BLaER1 treated with 17β-estradiol and CSF1 and Interleukin-3, amounts not matched to agents 10 nM and 100 nM (cell line): ENCODE measurements at regions not wholly inside any gene's neighbourhood (a gene's known extent, or its start where the extent isn't known, plus 50 kb on each side); places are given as distances from the start of the nearest gene placed in this dataset.
"Not testable (repeated sequence)": the region's sequence is repeated elsewhere in the genome, so short reads cannot be mapped to it uniquely, and the experiment has no call there.

Source experiments
- H3K27ac ChIP-seq, 11 experiments: shearing (Covaris generic); formaldehyde crosslinking; 2 replicates each; pipeline ENCODE4 v1.8.1; 2022
- H3K27me3 ChIP-seq, 11 experiments: shearing (Covaris generic); formaldehyde crosslinking; 2 replicates each; pipeline ENCODE4 v1.8.1; 2022
- H3K36me3 ChIP-seq, 11 experiments: shearing (Covaris generic); formaldehyde crosslinking; 2 replicates each; pipeline ENCODE4 v1.8.1; 2022
- H3K4me1 ChIP-seq, 10 experiments: shearing (Covaris generic); formaldehyde crosslinking; 2 replicates each; pipeline ENCODE4 v1.8.1; 2022
- H3K4me2 ChIP-seq, 11 experiments: shearing (Covaris generic); formaldehyde crosslinking; 2 replicates each; pipeline ENCODE4 v1.8.1; 2022
- H3K4me3 ChIP-seq, 10 experiments: shearing (Covaris generic); formaldehyde crosslinking; 2 replicates each; pipeline ENCODE4 v1.8.1; 2022
- H3K9ac ChIP-seq, 11 experiments: shearing (Covaris generic); formaldehyde crosslinking; 2 replicates each; pipeline ENCODE4 v1.8.1; 2022
- H3K9me3 ChIP-seq, 11 experiments: shearing (Covaris generic); formaldehyde crosslinking; replicated peaks in 1 of 11; 2 replicates each; pipeline ENCODE4 v1.8.1; 2022
- H4K20me1 ChIP-seq, 11 experiments: shearing (Covaris generic); formaldehyde crosslinking; 2 replicates each; pipeline ENCODE4 v1.8.1; 2022
- Cebpa-rat ChIP-seq, 11 experiments: shearing (Covaris generic); IDR thresholded peaks; 2 replicates each; pipeline ENCODE4 v1.8.1; 2022

GRCh38 chr4:119977076-119977940 lies 89.3 kb downstream of the MAD2L1 start:
- H3K4me2 ChIP-seq = no peak overlapping the region
- no peaks in the 10 kb centered on the region for H4K20me1 ChIP-seq
- no peak overlapping the region for H3K4me3 ChIP-seq
- no peaks in the 10 kb centered on the region for H3K9me3 ChIP-seq
- no peaks in the 10 kb centered on the region for H3K27me3 ChIP-seq
- no peaks in the 10 kb centered on the region for H3K36me3 ChIP-seq
- H3K27ac ChIP-seq = no peak overlapping the region
- H3K9ac ChIP-seq = no peak overlapping the region
- no peaks in the 10 kb centered on the region for H3K4me1 ChIP-seq
- TF ChIP-seq Cebpa-rat (IDR thresholded peaks at IDR 0.05) = no peak

- Histone ChIP-seq H3K4me2 (no peak overlapping the region), H4K20me1 (no peaks in the 10 kb centered on the region), H3K4me3 (no peak overlapping the region), H3K9ac (no peak overlapping the region), H3K9me3 (no peaks in the 10 kb centered on the region), H3K4me1 (no peaks in the 10 kb centered on the region), H3K36me3 (no peaks in the 10 kb centered on the region), H3K27me3 (no peaks in the 10 kb centered on the region), H3K27ac (no peak overlapping the region)
- TF ChIP-seq Cebpa-rat (IDR thresholded peaks at IDR 0.05) = no peak
These were observed 95.1 kb downstream of the MAD2L1 start for GRCh38 chr4:119971431-119972084.

GRCh38 chr4:119962631-119963030 lies 104.0 kb downstream of the MAD2L1 start:
- no peak overlapping the region for H3K27ac ChIP-seq
- no peaks in the 10 kb centered on the region for H3K36me3 ChIP-seq
- H3K27me3 ChIP-seq = no peaks in the 10 kb centered on the region
- H3K9me3 ChIP-seq = no peaks in the 10 kb centered on the region
- peaks cover 0 to 4% (median 0%) of the 10 kb centered on the region in 10 experiments; a peak in 1 of 20 replicates for H3K4me1 ChIP-seq
- no peaks in the 10 kb centered on the region for H4K20me1 ChIP-seq
- no peak overlapping the region for H3K9ac ChIP-seq
- H3K4me3 ChIP-seq = no peak overlapping the region
- H3K4me2 ChIP-seq = no peak overlapping the region
- TF ChIP-seq Cebpa-rat (IDR thresholded peaks at IDR 0.05) = no peak

- Histone ChIP-seq H3K9me3 (peaks cover 0 to 8% (median 0%) of the 10 kb centered on the region in 11 experiments; a peak in 2 of 22 replicates), H3K27me3 (no peaks in the 10 kb centered on the region), H3K4me1 (peaks cover 0 to 4% (median 0%) of the 10 kb centered on the region in 10 experiments; a peak in 1 of 20 replicates), H3K36me3 (no peaks in the 10 kb centered on the region), H3K4me2 (no peak overlapping the region), H4K20me1 (no peaks in the 10 kb centered on the region), H3K27ac (no peak overlapping the region), H3K4me3 (no peak overlapping the region), H3K9ac (no peak overlapping the region)
- TF ChIP-seq Cebpa-rat (IDR thresholded peaks at IDR 0.05) = no peak
These were observed 107.7 kb downstream of the MAD2L1 start for GRCh38 chr4:119958983-119959382.

GRCh38 chr4:119955256-119955655 lies 111.4 kb downstream of the MAD2L1 start:
- Histone ChIP-seq H3K36me3 (no peaks in the 10 kb centered on the region), H4K20me1 (no peaks in the 10 kb centered on the region), H3K27ac (no peak overlapping the region), H3K4me1 (no peaks in the 10 kb centered on the region), H3K9me3 (peaks cover 0 to 8% (median 0%) of the 10 kb centered on the region in 11 experiments; a peak in 2 of 22 replicates), H3K4me3 (no peak overlapping the region), H3K4me2 (no peak overlapping the region), H3K27me3 (no peaks in the 10 kb centered on the region), H3K9ac (no peak overlapping the region)
- TF ChIP-seq Cebpa-rat (IDR thresholded peaks at IDR 0.05) = no peak

- not testable (repeated sequence) for H3K27ac ChIP-seq, H4K20me1 ChIP-seq, H3K4me1 ChIP-seq, H3K27me3 ChIP-seq, H3K36me3 ChIP-seq, H3K4me2 ChIP-seq, H3K4me3 ChIP-seq, H3K9ac ChIP-seq, H3K9me3 ChIP-seq
These were observed 112.2 kb downstream of the MAD2L1 start for GRCh38 chr4:119954487-119954886.

GRCh38 chr4:119946359-119946758 lies 120.3 kb downstream of the MAD2L1 start:
- H3K27me3 ChIP-seq = no peaks in the 10 kb centered on the region
- no peaks in the 10 kb centered on the region for H3K36me3 ChIP-seq
- no peak overlapping the region for H3K4me2 ChIP-seq
- H3K4me1 ChIP-seq = no peaks in the 10 kb centered on the region
- H3K9ac ChIP-seq = no peak overlapping the region
- H3K9me3 ChIP-seq = no peaks in the 10 kb centered on the region
- no peak overlapping the region for H3K27ac ChIP-seq
- H3K4me3 ChIP-seq = no peak overlapping the region
- no peaks in the 10 kb centered on the region for H4K20me1 ChIP-seq
- no peak for TF ChIP-seq Cebpa-rat (IDR thresholded peaks at IDR 0.05)

GRCh38 chr4:119942806-119943205 lies 123.8 kb downstream of the MAD2L1 start:
- H3K4me1 ChIP-seq = no peaks in the 10 kb centered on the region
- no peaks in the 10 kb centered on the region for H3K36me3 ChIP-seq
- H3K27ac ChIP-seq = no peak overlapping the region
- no peak overlapping the region for H3K4me3 ChIP-seq
- H3K4me2 ChIP-seq = no peak overlapping the region
- no peak overlapping the region for H3K9ac ChIP-seq
- H4K20me1 ChIP-seq = no peaks in the 10 kb centered on the region
- TF ChIP-seq Cebpa-rat (IDR thresholded peaks at IDR 0.05) = no peak
- H3K27me3 ChIP-seq = no peaks in the 10 kb centered on the region
- H3K9me3 ChIP-seq = no peaks in the 10 kb centered on the region

GRCh38 chr4:119940557-119940956 lies 126.1 kb downstream of the MAD2L1 start:
- Histone ChIP-seq H3K27ac (no peak overlapping the region), H3K27me3 (no peaks in the 10 kb centered on the region), H3K4me3 (no peak overlapping the region), H3K9me3 (no peaks in the 10 kb centered on the region), H3K4me1 (no peaks in the 10 kb centered on the region), H3K36me3 (no peaks in the 10 kb centered on the region), H3K9ac (no peak overlapping the region), H4K20me1 (no peaks in the 10 kb centered on the region), H3K4me2 (no peak overlapping the region)
- TF ChIP-seq Cebpa-rat (IDR thresholded peaks at IDR 0.05) = no peak
